Right lobe of liver (tissue), 6 donors: ENCODE measurements at regions not wholly inside any gene's neighbourhood (a gene's known extent, or its start where the extent isn't known, plus 50 kb on each side); places are given as distances from the start of the nearest gene placed in this dataset.
"Not testable (repeated sequence)": the region's sequence is repeated elsewhere in the genome, so short reads cannot be mapped to it uniquely, and the experiment has no call there.

Experiments
- ATAC-seq, 4 donors: fragments of 200-7000 bp; cut with Tn5 transposase; one replicate each; pipeline ENCODE4 v1.9.1; 2020; ENCODE audit warnings: mild to moderate bottlenecking in 4 of 4, moderate library complexity in 4 of 4
- DNase-seq, 3 donors: peaks; one replicate each; pipeline ENCODE4 v3.0.0-alpha.2; 2020
- H3K27ac ChIP-seq, 3 donors: fragments of 200-600 bp; one replicate each; pipeline ENCODE4 v1.8.0; 2022
- H3K27me3 ChIP-seq, 2 donors: fragments of 200-600 bp; one replicate each; pipeline ENCODE4 v1.8.0; 2022
- H3K36me3 ChIP-seq, 4 donors: fragments of 200-600 bp; sonication (generic) in 1 of 4; one replicate each; pipeline versions ENCODE4 v1.5.1 to v1.8.0; 2017 to 2022; ENCODE audit warnings: control low read depth in 1 of 4
- H3K4me1 ChIP-seq, 4 donors: fragments of 200-600 bp; sonication (generic) in 1 of 4; one replicate each; pipeline versions ENCODE4 v1.5.1 to v1.8.0; 2017 to 2022; ENCODE audit warnings: control low read depth in 1 of 4
- H3K4me3 ChIP-seq, 3 donors: fragments of 200-600 bp; one replicate each; pipeline ENCODE4 v1.8.0; 2022
- H3K9me3 ChIP-seq, 4 donors: fragments of 200-600 bp; sonication (generic) in 1 of 4; one replicate each; pipeline versions ENCODE4 v1.5.1 to v1.8.0; 2017 to 2022; ENCODE audit warnings: control low read depth in 1 of 4
- CTCF ChIP-seq, 4 donors: fragments of 200-600 bp in 3 of 4; fragments of 450-650 bp in 1 of 4; IDR thresholded peaks; one replicate each; pipeline versions ENCODE4 v1.5.1 to v1.8.0; 2016 to 2022; ENCODE audit warnings: antibody characterized with exemption in 4 of 4, mild to moderate bottlenecking in 2 of 4
- POLR2A ChIP-seq: fragments of 450-650 bp; IDR thresholded peaks from one replicate; pipeline ENCODE4 v1.6.1; 2017; ENCODE audit warnings: antibody characterized with exemption, mild to moderate bottlenecking
- WGBS: methylation state at CpG from one replicate; pipeline ENCODE4 v1.1.6; 2018; ENCODE audit warnings: low coverage, low lambda C conversion rate; ENCODE audit not compliant: insufficient coverage; ENCODE audit errors: missing lambda C conversion rate; 5-methylcytosine and 5-hydroxymethylcytosine counted together
- intact Hi-C, 2 donors: fragments of 100-400 bp; cut with DNase I; formaldehyde crosslinking; loops; one replicate each; pipeline versions ENCODE4 v1.11.2 to v1.14.1; 2022
- donor health status: DM: no; HTN: yes; CAD: no.
- donor health status: DM: no; HTN: no; CAD: no.
- donor health status: DM: no; HTN: no; CAD: no.
- donor health status: DM: no; HTN: yes; CAD: no.
- donor health status: DM: no; HTN: yes; CAD: no.

GRCh38 chr14:40221428-40221827 lies 789.2 kb upstream of the FBXO33 start:
- Histone ChIP-seq H3K9me3 (no peaks in the 10 kb centered on the region), H3K36me3 (no peaks in the 10 kb centered on the region), H3K4me1 (no peaks in the 10 kb centered on the region), H3K4me3 (no peak overlapping the region), H3K27ac (no peak overlapping the region), H3K27me3 (no peaks in the 10 kb centered on the region)
- DNase-seq (no peak), ATAC-seq (no peak)
- intact Hi-C loops: no loop called here
- no peak for TF ChIP-seq POLR2A
- TF ChIP-seq CTCF (IDR thresholded peaks at IDR 0.05): no peak

- Histone ChIP-seq H3K4me3 (no peak overlapping the region), H3K9me3 (no peaks in the 10 kb centered on the region), H3K27ac (no peak overlapping the region), H3K4me1 (no peaks in the 10 kb centered on the region), H3K36me3 (no peaks in the 10 kb centered on the region), H3K27me3 (no peaks in the 10 kb centered on the region)
- no peak for ATAC-seq
- DNase-seq: no peak
- WGBS: 44% methylated on average over 3 of the region's 3 CpGs
- intact Hi-C loops: no loop called here
- TF ChIP-seq CTCF (IDR thresholded peaks at IDR 0.05) (no peak), POLR2A (no peak)
Observed at GRCh38 chr14:40219032-40219431, 786.8 kb upstream of the FBXO33 start.

- intact Hi-C loops: no loop called here
- 53% methylated on average over 6 of the region's 6 CpGs for WGBS
- no peak for DNase-seq
Observed at GRCh38 chr14:40218282-40218941, 786.2 kb upstream of the FBXO33 start.

GRCh38 chr14:40216976-40217375 lies 784.7 kb upstream of the FBXO33 start:
- intact Hi-C loops: no loop called here
- H3K4me3 ChIP-seq: no peak overlapping the region
- DNase-seq: no peak
- H3K27ac ChIP-seq: no peak overlapping the region
- no peaks in the 10 kb centered on the region for H3K36me3 ChIP-seq
- no peaks in the 10 kb centered on the region for H3K9me3 ChIP-seq
- no peaks in the 10 kb centered on the region for H3K4me1 ChIP-seq
- 80% methylated on average over 1 of the region's 22 CpGs for WGBS
- no peaks in the 10 kb centered on the region for H3K27me3 ChIP-seq
- TF ChIP-seq POLR2A (no peak), CTCF (IDR thresholded peaks at IDR 0.05) (no peak)
- no peak for ATAC-seq

More at GRCh38 chr14:40218282-40218941, 786.2 kb upstream of the FBXO33 start:
- H3K27ac ChIP-seq: no peak overlapping the region
- TF ChIP-seq POLR2A: no peak
- no peak for TF ChIP-seq CTCF (IDR thresholded peaks at IDR 0.05)
- ATAC-seq: peak in 1 of 4 donors; percentile 43
- no peaks in the 10 kb centered on the region for H3K27me3 ChIP-seq
- no peaks in the 10 kb centered on the region for H3K9me3 ChIP-seq
- no peak overlapping the region for H3K4me3 ChIP-seq
- no peaks in the 10 kb centered on the region for H3K36me3 ChIP-seq
- no peaks in the 10 kb centered on the region for H3K4me1 ChIP-seq

- H3K27me3 ChIP-seq, H3K4me3 ChIP-seq, ATAC-seq, intact Hi-C loops, DNase-seq, H3K4me1 ChIP-seq, H3K27ac ChIP-seq, H3K9me3 ChIP-seq, H3K36me3 ChIP-seq: not testable (repeated sequence)
- WGBS: 82% methylated on average over 15 of the region's 18 CpGs
Observed at GRCh38 chr14:40216408-40216807, 784.2 kb upstream of the FBXO33 start.
